Ishikawa (cell line): ENCODE measurements at regions not wholly inside any gene's neighbourhood (a gene's known extent, or its start where the extent isn't known, plus 50 kb on each side); places are given as distances from the start of the nearest gene placed in this dataset.

Experiments used
- EP300 ChIP-seq: IDR thresholded peaks from 2 replicates; pipeline ENCODE4 v1.6.1; 2012; ENCODE audit warnings: borderline replicate concordance
- REST ChIP-seq: IDR thresholded peaks from 2 replicates; pipeline ENCODE4 v1.6.1; 2012; ENCODE audit warnings: low read depth, mild to moderate bottlenecking

DNA sequence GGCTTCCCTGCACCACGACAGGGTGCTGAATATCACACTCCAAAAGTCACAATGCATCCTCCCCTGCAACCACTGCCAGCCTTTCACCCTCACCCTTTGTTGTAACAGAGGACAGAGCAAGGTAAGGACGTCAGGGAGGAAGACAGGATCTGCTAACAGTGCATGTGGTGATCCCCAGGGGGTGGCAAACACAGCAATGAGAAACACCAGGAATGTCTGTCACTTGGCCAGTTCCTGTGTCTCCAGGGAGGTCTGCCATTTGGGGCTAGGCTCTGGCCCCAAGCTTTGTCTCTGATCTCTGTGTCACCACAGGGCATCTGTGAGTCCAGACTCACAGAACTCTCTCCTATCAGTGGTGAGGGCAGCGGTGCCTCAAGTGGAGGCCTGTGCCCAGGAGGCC is 54.3 kb upstream of the SLC24A5 start:
- TF ChIP-seq EP300, result no peak
- TF ChIP-seq REST, result no peak
